ENCODE measurements at regions not wholly inside any gene's neighbourhood (a gene's known extent, or its start where the extent isn't known, plus 50 kb on each side); places are given as distances from the start of the nearest gene placed in this dataset.

DNA sequence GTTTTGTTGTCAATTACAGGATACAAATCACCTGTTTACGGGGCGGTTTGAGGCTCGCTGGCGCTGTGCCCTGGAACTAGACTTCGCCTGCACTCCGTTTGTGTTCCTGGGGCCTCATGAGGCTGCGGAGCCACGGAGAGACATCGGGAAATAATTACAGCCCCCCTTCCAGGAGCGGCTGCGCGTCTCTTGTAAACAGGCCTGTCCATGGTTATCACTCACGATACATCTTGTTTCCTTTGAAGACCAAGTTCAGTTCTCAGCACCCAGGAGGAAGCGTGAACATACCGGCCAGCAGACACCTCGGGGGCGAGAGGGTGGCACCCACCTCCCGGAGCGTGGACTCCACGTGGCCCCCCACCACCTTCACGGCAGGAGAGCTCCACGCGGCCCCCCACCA is 297.1 kb upstream of the IRX4 start:
- no peak for DNase-seq

DNA sequence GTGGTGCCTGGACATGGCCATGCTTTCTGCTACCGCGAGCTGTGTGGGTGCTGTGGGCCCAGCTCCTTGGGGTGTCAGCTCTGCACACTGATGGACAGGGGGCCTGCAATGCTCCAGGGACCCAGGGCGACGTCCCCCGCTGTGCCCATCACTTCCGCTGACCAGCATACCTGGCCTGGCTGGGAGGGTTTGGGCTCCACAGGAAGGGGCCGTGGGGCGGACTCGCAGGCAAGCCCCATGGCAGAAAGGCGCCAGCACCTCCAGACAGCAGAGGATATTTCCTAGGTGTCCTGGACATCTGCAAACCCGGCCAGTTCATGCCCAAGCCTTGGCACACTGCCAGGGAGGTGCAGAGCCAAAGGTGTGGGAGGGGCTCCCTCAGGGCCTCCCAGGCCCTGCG is 295.8 kb upstream of the IRX4 start:
- DNase-seq, result no peak

DNA sequence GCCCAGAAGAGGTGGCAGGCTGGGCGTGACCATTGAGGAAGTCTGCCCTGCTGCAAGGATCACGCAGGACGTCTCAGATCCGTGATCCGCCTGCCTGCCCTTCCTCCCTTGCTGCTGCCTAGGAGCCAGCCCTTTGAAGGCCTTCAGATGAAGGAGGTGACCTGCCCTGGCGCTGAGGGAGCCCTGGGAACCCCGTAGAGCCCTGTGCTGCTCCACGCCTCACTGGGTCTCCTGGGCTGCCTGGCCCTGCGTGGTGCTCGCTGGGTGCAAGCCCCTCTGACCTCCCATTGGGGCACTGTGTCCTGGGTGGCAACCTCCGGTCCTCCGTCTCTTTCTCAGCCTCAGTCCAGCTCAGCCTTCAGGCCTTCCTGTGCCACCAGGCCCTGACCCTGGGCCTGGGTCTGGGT is 295.3 kb upstream of the IRX4 start:
- no peak for DNase-seq

- no peak for DNase-seq
These were observed 294.5 kb upstream of the IRX4 start for GRCh38 chr5:2177244-2177643.

DNA sequence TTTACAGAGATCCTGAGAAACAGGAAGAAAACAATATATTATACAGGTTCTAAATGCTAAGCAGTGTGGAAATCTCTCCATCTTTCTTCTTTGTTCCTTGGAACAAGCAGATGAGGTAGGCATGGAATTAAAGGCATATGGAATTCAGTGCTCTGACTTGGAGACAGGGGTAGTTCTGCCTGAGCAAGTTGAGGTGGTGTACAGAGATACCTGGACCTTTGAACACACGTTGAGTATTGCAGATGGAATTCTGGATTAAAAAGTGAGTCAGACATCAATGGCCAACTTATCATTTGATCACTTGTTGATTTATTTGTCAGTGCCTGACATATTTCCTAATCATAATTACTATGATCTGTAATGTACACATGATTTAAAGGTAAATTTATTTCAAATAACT is 293.9 kb upstream of the IRX4 start:
- no peak for DNase-seq

DNA sequence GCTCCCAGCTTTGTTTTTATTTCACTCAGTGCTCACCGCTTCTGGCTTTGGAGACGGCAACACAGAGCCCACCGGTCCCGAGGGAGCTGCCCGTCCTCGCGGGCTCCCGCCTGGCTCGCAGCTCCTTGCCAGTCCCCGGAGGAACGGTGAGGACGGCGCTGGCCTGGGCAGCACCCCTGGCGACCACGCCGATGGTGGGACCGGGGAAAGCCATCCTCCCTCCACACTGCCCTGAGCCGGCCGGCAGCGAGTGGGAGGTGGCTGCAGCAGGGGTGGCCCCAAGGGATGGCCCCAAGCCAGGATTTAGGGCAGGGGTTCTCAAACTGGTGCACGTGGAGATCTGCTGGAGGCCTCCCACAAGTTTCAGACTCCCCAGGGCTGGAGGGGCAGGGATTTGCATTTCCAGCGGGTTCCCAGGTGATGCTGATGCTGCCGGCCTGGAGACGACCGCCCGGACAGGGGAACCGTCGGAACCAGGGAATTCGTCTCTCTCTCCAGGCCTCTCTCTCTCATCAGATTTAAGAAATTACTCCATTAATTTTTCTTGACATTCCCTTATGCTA is 293.2 kb upstream of the IRX4 start:
- no peak for DNase-seq

- no peak for DNase-seq
These were observed 292.3 kb upstream of the IRX4 start for GRCh38 chr5:2175041-2175440.

DNA sequence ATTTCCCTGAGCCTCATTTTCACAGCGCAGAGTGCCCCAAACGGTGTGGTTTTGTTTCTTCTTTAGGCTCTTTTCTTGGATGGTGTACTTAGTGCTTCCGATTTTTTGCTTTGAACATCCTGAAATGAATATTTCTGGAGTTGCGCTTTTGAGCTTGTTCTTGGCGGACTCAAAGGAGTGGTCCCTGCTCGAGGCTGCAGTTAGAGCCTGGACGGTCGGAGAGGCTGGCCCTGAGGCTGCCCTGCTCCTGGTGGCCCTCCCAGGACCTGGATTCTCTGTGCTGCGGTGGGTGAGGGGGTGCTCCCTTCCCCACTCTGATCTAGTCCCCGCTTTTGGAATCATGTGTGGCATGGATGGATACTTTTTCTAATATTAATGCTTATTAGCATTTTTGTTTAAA is 291.8 kb upstream of the IRX4 start:
- DNase-seq, result no peak

DNA sequence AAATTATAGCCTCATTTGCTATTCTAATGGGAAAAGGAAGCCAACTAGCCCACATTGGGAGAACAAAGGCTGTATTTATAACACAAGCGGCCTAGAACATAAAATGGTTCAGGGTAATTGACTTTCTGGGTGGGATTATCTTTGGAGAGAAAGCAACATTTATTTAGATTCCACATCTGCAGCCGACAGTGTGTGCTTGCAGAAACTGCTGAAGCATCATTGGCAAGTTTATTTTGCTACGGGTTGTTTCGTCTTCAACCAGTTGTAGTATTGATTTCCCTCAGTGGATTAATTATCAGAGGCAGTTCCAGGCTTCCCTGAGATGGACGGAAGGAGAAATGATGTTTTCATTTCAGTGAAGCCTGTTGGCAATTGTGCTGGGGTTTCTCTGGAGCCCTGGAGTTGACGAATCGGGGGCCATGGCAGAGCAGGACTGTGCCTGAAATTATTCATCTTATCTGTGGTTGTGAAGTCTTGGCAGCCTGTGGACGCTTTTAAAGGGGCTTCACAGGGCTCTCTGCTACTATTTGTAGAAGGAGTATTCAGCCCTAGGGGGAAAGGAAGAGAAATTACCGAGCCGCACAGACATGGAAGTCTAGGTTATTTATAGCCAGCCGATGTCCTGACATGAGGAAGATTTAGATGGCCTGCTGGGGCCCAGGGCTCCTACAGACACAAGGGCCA is 290.6 kb upstream of the IRX4 start:
- DNase-seq, result no peak

- DNase-seq, result no peak
These were observed 289.7 kb upstream of the IRX4 start for GRCh38 chr5:2172471-2172870.

DNA sequence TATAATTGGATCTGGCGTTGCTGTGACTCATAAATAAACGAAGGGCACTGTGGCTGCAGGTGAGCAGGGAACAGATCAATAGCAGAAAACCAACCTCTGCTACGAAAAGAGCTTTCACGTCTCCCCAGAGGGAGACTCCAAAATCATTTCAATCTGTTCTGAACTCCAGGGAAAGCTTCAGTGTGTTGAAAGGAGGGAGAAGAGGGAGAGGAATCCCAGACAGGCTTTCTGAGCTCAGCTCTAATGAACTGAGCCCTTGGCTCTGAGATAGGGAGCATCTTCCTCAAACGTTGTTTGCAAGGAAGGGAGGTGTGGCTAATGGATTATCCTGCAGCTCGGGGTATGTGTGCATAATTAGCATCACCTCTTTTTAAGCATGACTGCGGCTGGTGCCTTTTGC is 288.0 kb upstream of the IRX4 start:
- no peak for DNase-seq

GRCh38 chr5:2169850-2170760 is 287.4 kb upstream of the IRX4 start:
- no peak for DNase-seq

- DNase-seq, result no peak
These were observed 286.7 kb upstream of the IRX4 start for GRCh38 chr5:2169430-2169808.

DNA sequence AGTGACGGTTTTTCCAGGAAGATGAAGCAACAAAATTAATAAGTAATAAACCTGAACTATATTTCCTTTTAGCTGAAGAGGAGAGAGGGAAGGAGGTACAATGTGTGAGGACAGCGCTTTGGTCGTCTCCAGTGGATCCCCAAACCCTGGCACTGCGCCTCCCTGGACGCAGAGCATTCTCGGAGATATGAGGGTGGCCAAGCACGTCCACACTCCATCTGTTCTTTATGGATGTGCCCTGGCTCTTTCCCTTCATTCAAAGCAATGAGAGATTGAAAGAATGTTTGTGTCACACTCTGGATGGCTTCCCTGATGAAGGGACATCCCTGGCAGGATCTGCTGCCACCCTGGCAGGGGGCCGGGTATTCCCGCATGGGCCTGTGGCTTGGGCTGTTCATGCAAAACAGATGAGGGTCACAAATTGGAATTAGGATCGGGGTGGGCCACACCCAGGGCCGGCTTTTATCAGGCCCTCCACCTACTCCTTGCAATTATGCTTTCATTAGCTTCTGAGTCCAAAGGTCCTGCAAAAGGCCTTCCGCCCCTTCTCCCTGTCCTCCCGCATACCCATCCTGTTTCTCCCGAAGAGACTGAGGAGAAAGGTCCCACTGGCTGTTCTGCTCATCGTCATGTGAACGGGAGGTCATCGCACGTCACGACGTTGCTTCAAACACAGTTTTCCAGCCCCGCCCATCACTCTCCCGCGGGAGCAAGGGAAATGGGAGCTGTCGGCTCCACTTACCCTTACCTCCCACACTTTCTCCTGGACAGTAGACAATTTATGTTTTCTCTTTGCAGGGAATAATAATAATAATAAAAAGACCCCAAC is 286.1 kb upstream of the IRX4 start:
- no peak for DNase-seq

DNA sequence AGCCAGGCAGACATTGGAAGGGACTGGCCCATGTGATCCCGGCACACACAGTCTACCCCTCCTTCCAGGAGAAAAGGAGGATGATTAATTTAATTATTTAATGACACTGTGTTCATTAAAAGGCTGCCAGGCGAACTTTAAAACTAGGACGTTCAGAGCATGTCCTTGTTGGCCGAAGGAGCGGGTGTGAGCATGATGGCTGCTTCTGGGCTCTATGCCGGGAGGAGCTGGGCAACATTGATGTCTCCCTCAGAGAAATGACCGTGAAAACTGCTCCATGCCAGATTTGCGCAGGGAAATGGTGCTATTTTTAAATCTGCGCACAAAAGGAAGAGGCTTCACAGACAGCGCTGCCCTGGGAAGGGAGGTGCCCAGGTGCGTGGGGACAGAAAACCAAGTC is 284.9 kb upstream of the IRX4 start:
- DNase-seq, result no peak

GRCh38 chr5:2166979-2167377 is 284.3 kb upstream of the IRX4 start:
- no peak for DNase-seq

DNA sequence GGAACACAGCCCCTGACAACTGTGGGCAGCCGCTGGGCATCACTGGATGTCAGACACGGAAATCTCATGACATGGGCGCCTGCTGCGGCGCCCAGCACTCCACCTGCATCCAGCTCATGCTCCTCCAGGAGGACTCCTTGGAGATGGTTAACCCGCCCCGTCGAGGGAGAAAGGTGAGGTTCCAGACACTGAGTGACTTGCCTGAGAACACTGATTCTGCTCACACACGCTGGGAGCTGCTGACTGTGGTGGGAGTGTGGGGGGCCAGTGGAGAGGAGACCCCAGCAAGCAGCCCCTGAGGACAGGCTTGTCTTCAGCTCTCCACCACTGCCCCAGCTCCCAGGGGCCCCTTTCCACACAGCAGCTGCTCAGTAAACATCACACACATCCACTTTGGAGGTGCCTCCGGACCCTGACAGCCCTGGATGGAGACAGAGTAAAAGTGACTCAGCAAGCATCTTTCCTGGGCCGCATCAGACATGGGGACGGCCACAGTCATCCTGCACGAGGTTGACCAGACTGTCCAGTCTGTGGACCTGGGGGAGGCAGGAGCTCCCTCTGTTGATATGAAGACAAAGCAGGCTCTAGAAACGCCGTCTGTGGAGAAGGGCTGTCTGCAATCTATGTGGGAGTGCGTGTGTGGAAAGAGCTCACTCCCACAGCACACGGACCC is 283.7 kb upstream of the IRX4 start:
- DNase-seq, result no peak

DNA sequence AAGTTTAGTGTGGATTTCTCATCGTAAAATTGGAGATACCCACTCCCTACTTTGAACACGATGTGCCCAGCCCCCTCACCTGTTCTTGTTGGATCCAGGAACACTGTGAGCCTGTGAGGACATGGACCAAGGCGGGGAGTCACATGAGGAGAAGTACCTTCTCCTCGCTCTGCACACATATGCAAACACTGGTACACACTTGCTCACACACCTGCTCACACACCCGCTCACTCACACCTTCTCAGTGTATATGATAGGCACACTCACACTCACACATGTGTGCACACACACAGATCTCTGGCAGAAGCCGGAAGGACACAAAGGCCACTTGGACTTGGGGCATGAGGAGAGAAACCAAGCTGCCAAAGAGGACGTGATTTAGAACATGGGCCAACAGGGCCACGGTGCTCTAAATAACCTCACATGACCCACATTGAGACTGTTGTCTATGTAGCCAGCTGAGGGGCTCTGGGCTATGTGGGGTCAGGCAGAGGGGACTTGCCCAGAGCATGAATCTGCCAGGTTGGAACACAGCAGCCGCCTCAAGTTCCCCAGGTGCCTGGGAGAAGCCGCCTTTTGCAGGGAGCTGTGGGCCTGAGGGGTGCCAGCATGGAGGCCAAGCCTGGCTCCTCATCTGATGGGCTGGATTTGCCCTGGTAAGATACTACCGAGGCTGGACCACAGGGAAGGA is 283.0 kb upstream of the IRX4 start:
- no peak for DNase-seq

- DNase-seq, result no peak
These were observed 282.5 kb upstream of the IRX4 start for GRCh38 chr5:2165203-2165602.

- DNase-seq, result no peak
These were observed 281.9 kb upstream of the IRX4 start for GRCh38 chr5:2164586-2164985.

DNA sequence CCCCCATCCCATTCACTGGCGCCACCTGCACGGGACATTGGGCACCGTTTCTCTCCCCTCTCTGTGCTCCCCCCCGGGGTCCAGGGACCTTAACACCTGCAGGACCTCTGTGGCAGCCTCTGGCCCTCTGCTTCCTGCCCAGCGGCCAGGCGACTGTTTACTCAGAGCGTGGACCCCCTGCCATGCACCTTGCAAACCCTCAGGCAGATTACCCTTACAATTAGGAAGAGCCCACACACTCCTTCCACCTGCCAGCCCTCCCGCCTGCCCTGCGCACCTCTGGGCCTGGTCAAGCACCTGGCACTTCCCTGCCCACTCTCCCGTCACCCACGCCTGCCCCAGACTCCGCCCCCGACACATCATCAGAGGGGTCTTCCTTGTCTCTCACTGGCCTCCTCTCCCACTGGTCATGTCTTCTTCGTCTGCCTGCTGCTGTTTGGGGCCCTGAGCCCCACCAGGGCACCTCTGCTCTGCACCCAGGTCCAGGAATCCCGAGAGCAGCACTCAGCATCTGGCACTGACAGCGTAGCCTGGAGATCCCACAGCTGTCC is 281.3 kb upstream of the IRX4 start:
- DNase-seq, result no peak

All from NCI-H1694 (cell line).